ENCODE measurements at regions not wholly inside any gene's neighbourhood (a gene's known extent, or its start where the extent isn't known, plus 50 kb on each side); places are given as distances from the start of the nearest gene placed in this dataset.
"Not testable (repeated sequence)": the region's sequence is repeated elsewhere in the genome, so short reads cannot be mapped to it uniquely, and the experiment has no call there.

GRCh38 chr6:169362501-169363121 lies 109.0 kb upstream of the THBS2 start:
- Histone ChIP-seq H3K36me3 (ENCODE audit: insufficient read depth, low read length, poor library complexity, severe bottlenecking) (no peaks in the 10 kb centered on the region), H3K9me3 (ENCODE audit: low read depth, low read length, poor library complexity, severe bottlenecking) (no peaks in the 10 kb centered on the region), H3K27me3 (replicated peaks; ENCODE audit: insufficient read depth, low read depth, low read length, poor library complexity) (no peaks in the 10 kb centered on the region), H3K27ac (ENCODE audit: low read depth, low read length, poor library complexity, severe bottlenecking) (no peak overlapping the region), H3K4me3 (ENCODE audit: low read depth, low read length, poor library complexity, severe bottlenecking) (no peak overlapping the region), H3K4me1 (ENCODE audit: insufficient read depth, low read length, poor library complexity, severe bottlenecking) (no peaks in the 10 kb centered on the region)
- ChIA-PET CTCF (no interaction called here), POLR2A (ENCODE audit: low non-redundant PET) (no interaction called here)
- no peak for TF ChIP-seq EZH2 (IDR thresholded peaks at IDR 0.05; ENCODE audit: borderline replicate concordance, low read depth, low read length, poor library complexity, severe bottlenecking)
- no peak for TF ChIP-seq CTCF (conservative IDR thresholded peaks at IDR 0.05; ENCODE audit: low read depth, low read length)
- no peak for DNase-seq (ENCODE audit: low spot score)
- no TSS peak for BruUV-seq (replicated peaks)
- intact Hi-C loops (cut with micrococcal nuclease; ENCODE audit: unreplicated experiment) = no loop called here

- CTCF ChIA-PET = not testable (repeated sequence)
Measured at GRCh38 chr6:169355001-169355400, 101.4 kb upstream of the THBS2 start.

GRCh38 chr6:169345146-169345545 lies 91.5 kb upstream of the THBS2 start:
- peaks cover 17% of the 10 kb centered on the region for H3K27me3 ChIP-seq (replicated peaks; ENCODE audit: insufficient read depth, low read depth, low read length, poor library complexity)
- no peaks in the 10 kb centered on the region for H3K9me3 ChIP-seq (ENCODE audit: low read depth, low read length, poor library complexity, severe bottlenecking)
- no peaks in the 10 kb centered on the region for H3K36me3 ChIP-seq (ENCODE audit: insufficient read depth, low read length, poor library complexity, severe bottlenecking)
- intact Hi-C loops (cut with micrococcal nuclease; ENCODE audit: unreplicated experiment) = no loop called here
- ChIA-PET CTCF (no interaction called here), POLR2A (ENCODE audit: low non-redundant PET) (no interaction called here)
- no peak for DNase-seq (ENCODE audit: low spot score)
- BruUV-seq (replicated peaks) = no TSS peak
- TF ChIP-seq CTCF (conservative IDR thresholded peaks at IDR 0.05; ENCODE audit: low read depth, low read length) (no peak), EZH2 (IDR thresholded peaks at IDR 0.05; ENCODE audit: borderline replicate concordance, low read depth, low read length, poor library complexity, severe bottlenecking) (no peak)
- no peak overlapping the region for H3K27ac ChIP-seq (ENCODE audit: low read depth, low read length, poor library complexity, severe bottlenecking)
- H3K4me3 ChIP-seq (ENCODE audit: low read depth, low read length, poor library complexity, severe bottlenecking) = no peak overlapping the region
- no peaks in the 10 kb centered on the region for H3K4me1 ChIP-seq (ENCODE audit: insufficient read depth, low read length, poor library complexity, severe bottlenecking)

More at GRCh38 chr6:169355001-169355400, 101.4 kb upstream of the THBS2 start:
- H3K4me1 ChIP-seq (ENCODE audit: insufficient read depth, low read length, poor library complexity, severe bottlenecking); intact Hi-C loops (cut with micrococcal nuclease; ENCODE audit: unreplicated experiment); DNase-seq (ENCODE audit: low spot score); H3K9me3 ChIP-seq (ENCODE audit: low read depth, low read length, poor library complexity, severe bottlenecking); H3K4me3 ChIP-seq (ENCODE audit: low read depth, low read length, poor library complexity, severe bottlenecking); H3K27ac ChIP-seq (ENCODE audit: low read depth, low read length, poor library complexity, severe bottlenecking); BruUV-seq (replicated peaks); POLR2A ChIA-PET (ENCODE audit: low non-redundant PET); H3K36me3 ChIP-seq (ENCODE audit: insufficient read depth, low read length, poor library complexity, severe bottlenecking): not testable (repeated sequence)
- peaks cover 11% of the 10 kb centered on the region for H3K27me3 ChIP-seq (replicated peaks; ENCODE audit: insufficient read depth, low read depth, low read length, poor library complexity)

- Histone ChIP-seq H3K27ac (ENCODE audit: low read depth, low read length, poor library complexity, severe bottlenecking) (no peak overlapping the region), H3K4me1 (ENCODE audit: insufficient read depth, low read length, poor library complexity, severe bottlenecking) (no peaks in the 10 kb centered on the region), H3K4me3 (ENCODE audit: low read depth, low read length, poor library complexity, severe bottlenecking) (no peak overlapping the region), H3K27me3 (replicated peaks; ENCODE audit: insufficient read depth, low read depth, low read length, poor library complexity) (peaks cover 17% of the 10 kb centered on the region), H3K36me3 (ENCODE audit: insufficient read depth, low read length, poor library complexity, severe bottlenecking) (no peaks in the 10 kb centered on the region), H3K9me3 (ENCODE audit: low read depth, low read length, poor library complexity, severe bottlenecking) (no peaks in the 10 kb centered on the region)
- no TSS peak for BruUV-seq (replicated peaks)
- intact Hi-C loops (cut with micrococcal nuclease; ENCODE audit: unreplicated experiment) = no loop called here
- DNase-seq (ENCODE audit: low spot score) = no peak
- CTCF ChIA-PET = no interaction called here
- no peak for TF ChIP-seq EZH2 (IDR thresholded peaks at IDR 0.05; ENCODE audit: borderline replicate concordance, low read depth, low read length, poor library complexity, severe bottlenecking)
- no peak for TF ChIP-seq CTCF (conservative IDR thresholded peaks at IDR 0.05; ENCODE audit: low read depth, low read length)
- POLR2A ChIA-PET (ENCODE audit: low non-redundant PET) = no interaction called here
Measured at GRCh38 chr6:169344750-169345065, 91.1 kb upstream of the THBS2 start.

Measured in A673 (cell line).